H1 (cell line): ENCODE measurements at regions not wholly inside any gene's neighbourhood (a gene's known extent, or its start where the extent isn't known, plus 50 kb on each side); places are given as distances from the start of the nearest gene placed in this dataset.

Source experiments
- CTCF ChIA-PET: fragments of 300-600 bp; sonication (Branson Sonifier 250); formaldehyde crosslinking; loops from one replicate; lab custom pipeline; 2021; ENCODE audit not compliant: partially characterized antibody; lab: Charles Lee
- POLR2A ChIA-PET: fragments of 300-600 bp; sonication (Branson Sonifier 250); formaldehyde crosslinking; loops from one replicate; lab custom pipeline; 2021; ENCODE audit warnings: inconsistent platforms; ENCODE audit not compliant: partially characterized antibody; lab: Charles Lee
- DNase-seq, 2 experiments: peaks; one replicate each; pipeline versions ENCODE4 v3.0.0 to v3.0.0-alpha.2; 2010 to 2022; ENCODE audit warnings: low spot score in 2 of 2, low read depth in 1 of 2, mixed read lengths in 1 of 2
- FAIRE-seq: peaks from 2 replicates; lab custom pipeline; 2011; peaks lifted over from hg19 to GRCh38; lab: Jason Lieb, UNC
- H2AFZ ChIP-seq: 2 replicates; pipeline ENCODE4 v1.8.1; 2012; ENCODE audit warnings: low read length, inconsistent platforms
- H2AK5ac ChIP-seq: 2 replicates; pipeline ENCODE4 v1.6.1; 2013; ENCODE audit warnings: low read depth, low read length
- H2BK120ac ChIP-seq: replicated peaks from 2 replicates; pipeline ENCODE3; 2013; ENCODE audit warnings: low read depth, low read length, inconsistent platforms
- H2BK12ac ChIP-seq: 2 replicates; pipeline ENCODE4 v1.6.1; 2013; ENCODE audit warnings: low read depth, low read length
- H2BK15ac ChIP-seq: 2 replicates; pipeline ENCODE4 v1.6.1; 2013; ENCODE audit warnings: low read length
- H2BK20ac ChIP-seq: 2 replicates; pipeline ENCODE4 v1.6.1; 2013; ENCODE audit warnings: low read length
- H2BK5ac ChIP-seq: 2 replicates; pipeline ENCODE4 v1.6.1; 2013; ENCODE audit warnings: low read depth, low read length
- H3K14ac ChIP-seq: 2 replicates; pipeline ENCODE4 v1.6.1; 2013; ENCODE audit warnings: inconsistent platforms; ENCODE audit not compliant: insufficient read length
- H3K18ac ChIP-seq: 2 replicates; pipeline ENCODE4 v1.6.1; 2013; ENCODE audit warnings: low read length; ENCODE audit errors: extremely low read depth
- H3K23ac ChIP-seq: 2 replicates; pipeline ENCODE4 v1.6.1; 2013; ENCODE audit warnings: inconsistent platforms; ENCODE audit not compliant: insufficient read length
- H3K23me2 ChIP-seq: 2 replicates; pipeline ENCODE4 v1.6.1; 2013; ENCODE audit warnings: low read depth, low read length
- H3K27ac ChIP-seq: 2 replicates; pipeline ENCODE4 v1.6.1; 2011; ENCODE audit warnings: low read depth, low read length, inconsistent platforms
- H3K27me3 ChIP-seq, 4 experiments: replicated peaks in 1 of 4; 1 replicate in 1 of 4; 2 replicates in 3 of 4; pipeline versions ENCODE4 v1.6.1 to v1.8.1; 2011 to 2013; ENCODE audit warnings: low read length in 3 of 4, mild to moderate bottlenecking in 3 of 4, inconsistent platforms in 2 of 4, mixed read lengths in 2 of 4, moderate library complexity in 1 of 4; ENCODE audit not compliant: control insufficient read depth in 3 of 4, insufficient read depth in 3 of 4; ENCODE audit errors: extremely low read depth in 1 of 4
- H3K36me3 ChIP-seq, 4 experiments: 2 replicates each; pipeline versions ENCODE4 v1.6.1 to v1.8.1; 2011 to 2013; ENCODE audit warnings: mild to moderate bottlenecking in 4 of 4, low read length in 3 of 4, moderate library complexity in 2 of 4, control low read depth in 1 of 4, inconsistent platforms in 1 of 4; ENCODE audit not compliant: insufficient read depth in 4 of 4, control insufficient read depth in 2 of 4
- H3K4ac ChIP-seq: replicated peaks from 2 replicates; pipeline ENCODE3; 2013; ENCODE audit warnings: low read length, low read depth, mixed read lengths, inconsistent platforms; ENCODE audit not compliant: insufficient read length
- H3K4me1 ChIP-seq, 4 experiments: replicated peaks in 1 of 4; 1 replicate in 1 of 4; 2 replicates in 3 of 4; pipeline versions ENCODE4 v1.6.1 to v1.8.1; 2011 to 2013; ENCODE audit warnings: low read length in 3 of 4, inconsistent platforms in 2 of 4, mixed read lengths in 1 of 4; ENCODE audit not compliant: insufficient read depth in 4 of 4, control insufficient read depth in 3 of 4
- H3K4me2 ChIP-seq, 2 experiments: 2 replicates each; pipeline versions ENCODE4 v1.6.1 to v1.8.1; 2011 to 2013; ENCODE audit warnings: low read depth in 2 of 2, low read length in 2 of 2, control low read depth in 1 of 2, inconsistent platforms in 1 of 2, mild to moderate bottlenecking in 1 of 2; ENCODE audit not compliant: insufficient read depth in 1 of 2
- H3K4me3 ChIP-seq, 4 experiments: fragments of 200-600, 300-600 bp in 1 of 4; sonication (generic), shearing (Covaris generic), sonication (Bioruptor Twin) in 1 of 4; 2 replicates each; pipeline versions ENCODE4 v1.5.1 to v1.8.1; 2011 to 2016; ENCODE audit warnings: low read length in 4 of 4, low read depth in 3 of 4, control low read depth in 2 of 4, inconsistent platforms in 2 of 4, mild to moderate bottlenecking in 2 of 4, mixed read lengths in 1 of 4, moderate library complexity in 1 of 4; ENCODE audit not compliant: insufficient read depth in 2 of 4; ENCODE audit errors: extremely low read depth in 1 of 4
- H3K56ac ChIP-seq: replicated peaks from 2 replicates; pipeline ENCODE3; 2013; ENCODE audit warnings: low read depth, mild to moderate bottlenecking, mixed read lengths, low read length, inconsistent platforms; ENCODE audit not compliant: insufficient read length
- H3K79me1 ChIP-seq: 2 replicates; pipeline ENCODE4 v1.6.1; 2013; ENCODE audit warnings: low read depth, low read length, control low read depth
- H3K79me2 ChIP-seq, 2 experiments: 2 replicates each; pipeline versions ENCODE4 v1.6.1 to v1.8.1; 2012 to 2013; ENCODE audit warnings: low read length in 2 of 2, mild to moderate bottlenecking in 2 of 2, inconsistent platforms in 1 of 2; ENCODE audit not compliant: insufficient read depth in 2 of 2, control insufficient read depth in 1 of 2
- H3K9ac ChIP-seq, 4 experiments: replicated peaks in 1 of 4; 1 replicate in 1 of 4; 2 replicates in 3 of 4; pipeline versions ENCODE4 v1.6.1 to v1.8.1; 2011 to 2013; ENCODE audit warnings: low read depth in 3 of 4, low read length in 3 of 4, control low read depth in 2 of 4, mild to moderate bottlenecking in 2 of 4, moderate library complexity in 2 of 4, inconsistent platforms in 1 of 4; ENCODE audit errors: extremely low read depth in 1 of 4
- H3K9me3 ChIP-seq, 2 experiments: 2 replicates each; pipeline versions ENCODE4 v1.6.1 to v1.8.1; 2012 to 2013; ENCODE audit warnings: mild to moderate bottlenecking in 2 of 2, moderate library complexity in 2 of 2, control low read depth in 1 of 2, inconsistent platforms in 1 of 2, low read depth in 1 of 2, low read length in 1 of 2, mixed read lengths in 1 of 2; ENCODE audit not compliant: insufficient read depth in 2 of 2
- H4K20me1 ChIP-seq, 2 experiments: replicated peaks in 1 of 2; 2 replicates each; pipeline versions ENCODE3 to v1.8.1; 2011 to 2013; ENCODE audit warnings: inconsistent platforms in 2 of 2, low read length in 2 of 2, mild to moderate bottlenecking in 1 of 2; ENCODE audit not compliant: insufficient read depth in 2 of 2, control insufficient read depth in 1 of 2
- H4K5ac ChIP-seq: 2 replicates; pipeline ENCODE4 v1.6.1; 2013; ENCODE audit warnings: low read length, low read depth, mixed read lengths, inconsistent platforms; ENCODE audit not compliant: insufficient read length
- H4K8ac ChIP-seq: 2 replicates; pipeline ENCODE4 v1.8.0; 2013; ENCODE audit warnings: mild to moderate bottlenecking, moderate library complexity, low read length, inconsistent platforms; ENCODE audit not compliant: insufficient read depth; ENCODE audit errors: extremely low read depth
- H4K91ac ChIP-seq: replicated peaks from 2 replicates; pipeline ENCODE3; 2013; ENCODE audit warnings: low read length, mixed read lengths, inconsistent platforms; ENCODE audit not compliant: insufficient read length
- ATF3 ChIP-seq: IDR thresholded peaks from 2 replicates; pipeline ENCODE4 v1.6.1; 2011; ENCODE audit warnings: low read depth, mild to moderate bottlenecking, low read length; ENCODE audit not compliant: insufficient read depth
- NRF1 ChIP-seq: IDR thresholded peaks from 2 replicates; pipeline ENCODE4 v1.6.1; 2011; ENCODE audit warnings: mild to moderate bottlenecking, low read depth, low read length, improper control_type of control experiment
- RNF2 ChIP-seq: fragments of 200-900, 300-1000 bp; sonication (generic); IDR thresholded peaks from 2 replicates; pipeline ENCODE4 v1.7.1; 2016; ENCODE audit warnings: borderline replicate concordance, low read depth, mild to moderate bottlenecking, antibody characterized with exemption, low read length; ENCODE audit not compliant: poor library complexity, severe bottlenecking; ENCODE audit errors: missing control alignments
- SIRT6 ChIP-seq: IDR thresholded peaks from one replicate; pipeline ENCODE4 v1.7.1; 2012; ENCODE audit warnings: low read length, inconsistent platforms
- WGBS, 2 experiments: shearing (Covaris generic) in 1 of 2; methylation state at CpG; one replicate each; pipeline versions ENCODE4 v1.1.6 to v1.1.7; 2013 to 2015; ENCODE audit warnings: low lambda C conversion rate in 2 of 2, mixed read lengths in 2 of 2, inconsistent platforms in 1 of 2, low coverage in 1 of 2, missing lambda C conversion rate in 1 of 2; ENCODE audit not compliant: insufficient replicate concordance in 2 of 2, insufficient coverage in 1 of 2, insufficient read length in 1 of 2; ENCODE audit errors: extremely low coverage in 1 of 2, missing lambda C conversion rate in 1 of 2; 5-methylcytosine and 5-hydroxymethylcytosine counted together

GRCh38 chr3:152785051-152785450, 49.9 kb upstream of the P2RY1 start:
- Histone ChIP-seq H3K27me3 (no peaks in the 10 kb centered on the region), H3K4me3 (no peak overlapping the region), H2AK5ac (no peak overlapping the region), H3K36me3 (no peaks in the 10 kb centered on the region; a peak in 2 of 8 replicates), H2BK12ac (no peak overlapping the region), H3K9me3 (peaks cover 6 to 17% of the 10 kb centered on the region in 2 experiments; a peak in 3 of 4 replicates), H2BK5ac (no peak overlapping the region), H3K23ac (no peak overlapping the region), H3K27ac (no peak overlapping the region), H2BK120ac (no peak overlapping the region), H3K4ac (no peak overlapping the region), H4K91ac (no peak overlapping the region), H3K56ac (no peak overlapping the region), H3K18ac (no peak overlapping the region), H2BK15ac (no peak overlapping the region), H3K9ac (no peak overlapping the region), H2AFZ (no peak overlapping the region), H4K20me1 (no peaks in the 10 kb centered on the region), H4K8ac (no peak overlapping the region), H3K4me2 (no peak overlapping the region), H3K4me1 (no peaks in the 10 kb centered on the region), H3K23me2 (no peaks in the 10 kb centered on the region), H4K5ac (no peak overlapping the region), H3K79me2 (no peaks in the 10 kb centered on the region), H2BK20ac (no peak overlapping the region), H3K14ac (no peak overlapping the region), H3K79me1 (no peaks in the 10 kb centered on the region)
- DNase-seq (no peak), FAIRE-seq (no peak)
- ChIA-PET POLR2A (no interaction called here), CTCF (interaction anchor here (0.7 kb wide), 1 partner anchor 206 kb away, joined by 3 read pairs; no protein-coding TSS in a partner anchor)
- TF ChIP-seq ATF3 (no peak), RNF2 (no peak), NRF1 (no peak), SIRT6 (no peak)
- WGBS, 2 experiments = 87% methylated on average over 4 of the region's 4 CpGs; no CpG with 5 or more reads in 1 of the 2 experiments
